HEK293T (cell line): ENCODE measurements at regions not wholly inside any gene's neighbourhood (a gene's known extent, or its start where the extent isn't known, plus 50 kb on each side); places are given as distances from the start of the nearest gene placed in this dataset.

Experiments
- ARNT ChIP-seq: fragments of 450-650 bp; IDR thresholded peaks from 2 replicates; pipeline ENCODE4 v1.6.1; 2017; ENCODE audit warnings: mild to moderate bottlenecking
- BHLHE40 ChIP-seq: fragments of 450-650 bp; IDR thresholded peaks from 2 replicates; pipeline ENCODE4 v1.6.1; 2016; ENCODE audit warnings: mild to moderate bottlenecking, moderate library complexity, borderline replicate concordance
- CTBP1 ChIP-seq: fragments of 450-650 bp; IDR thresholded peaks from 2 replicates; pipeline ENCODE4 v1.6.1; 2016; ENCODE audit warnings: borderline replicate concordance
- ELF4 ChIP-seq: fragments of 450-650 bp; IDR thresholded peaks from 2 replicates; pipeline ENCODE4 v1.6.1; 2017; ENCODE audit warnings: antibody characterized with exemption
- FOXK2 ChIP-seq: fragments of 450-650 bp; IDR thresholded peaks from 2 replicates; pipeline ENCODE4 v1.6.1; 2016; ENCODE audit warnings: mild to moderate bottlenecking
- FOXM1 ChIP-seq: fragments of 450-650 bp; IDR thresholded peaks from 2 replicates; pipeline ENCODE4 v1.6.1; 2017; ENCODE audit warnings: mild to moderate bottlenecking, borderline replicate concordance
- HDGF ChIP-seq: fragments of 450-650 bp; IDR thresholded peaks from 2 replicates; pipeline ENCODE4 v1.6.1; 2017; ENCODE audit warnings: antibody characterized with exemption, borderline replicate concordance
- L3MBTL2 ChIP-seq: fragments of 450-650 bp; conservative IDR thresholded peaks from 2 replicates; pipeline ENCODE4 v1.6.1; 2016; ENCODE audit warnings: mild to moderate bottlenecking
- LEF1 ChIP-seq: fragments of 450-650 bp; IDR thresholded peaks from 2 replicates; pipeline ENCODE4 v1.6.1; 2017; ENCODE audit warnings: mild to moderate bottlenecking, borderline replicate concordance
- SP1 ChIP-seq: fragments of 450-650 bp; IDR thresholded peaks from 2 replicates; pipeline ENCODE4 v1.6.1; 2017
- SUZ12 ChIP-seq: fragments of 450-650 bp; IDR thresholded peaks from 2 replicates; pipeline ENCODE4 v1.6.1; 2016; ENCODE audit warnings: mild to moderate bottlenecking
- TARDBP ChIP-seq: fragments of 450-650 bp; IDR thresholded peaks from 2 replicates; pipeline ENCODE4 v1.6.1; 2016
- ZNF384 ChIP-seq: fragments of 450-650 bp; IDR thresholded peaks from 2 replicates; pipeline ENCODE4 v1.6.1; 2016
- TF ChIP-seq, protein P1 (sequence below): fragments of 450-650 bp; IDR thresholded peaks from 2 replicates; pipeline ENCODE4 v1.6.1; 2016

- TF ChIP-seq SUZ12 (no peak), HDGF (no peak), ARNT (no peak), BHLHE40 (no peak), ZNF384 (no peak), FOXM1 (no peak), LEF1 (no peak), L3MBTL2 (no peak), FOXK2 (no peak), SP1 (no peak), CTBP1 (no peak), ELF4 (no peak), TARDBP (no peak)
- TF ChIP-seq, protein P1, sequence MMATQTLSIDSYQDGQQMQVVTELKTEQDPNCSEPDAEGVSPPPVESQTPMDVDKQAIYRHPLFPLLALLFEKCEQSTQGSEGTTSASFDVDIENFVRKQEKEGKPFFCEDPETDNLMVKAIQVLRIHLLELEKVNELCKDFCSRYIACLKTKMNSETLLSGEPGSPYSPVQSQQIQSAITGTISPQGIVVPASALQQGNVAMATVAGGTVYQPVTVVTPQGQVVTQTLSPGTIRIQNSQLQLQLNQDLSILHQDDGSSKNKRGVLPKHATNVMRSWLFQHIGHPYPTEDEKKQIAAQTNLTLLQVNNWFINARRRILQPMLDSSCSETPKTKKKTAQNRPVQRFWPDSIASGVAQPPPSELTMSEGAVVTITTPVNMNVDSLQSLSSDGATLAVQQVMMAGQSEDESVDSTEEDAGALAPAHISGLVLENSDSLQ, result no peak
Observed at GRCh38 chr5:28329176-28329575, 1290.8 kb upstream of the CDH9 start.
